Endothelial cell of umbilical vein (primary cell): ENCODE measurements at regions not wholly inside any gene's neighbourhood (a gene's known extent, or its start where the extent isn't known, plus 50 kb on each side); places are given as distances from the start of the nearest gene placed in this dataset.

Experiments
- EZH2 ChIP-seq: IDR thresholded peaks from 2 replicates; pipeline ENCODE4 v1.6.1; 2012; ENCODE audit warnings: borderline replicate concordance, low read depth, mild to moderate bottlenecking, moderate library complexity, low read length, inconsistent platforms; ENCODE audit not compliant: severe bottlenecking
- JUN ChIP-seq: IDR thresholded peaks from 2 replicates; pipeline ENCODE4 v1.6.1; 2011; ENCODE audit warnings: borderline replicate concordance, low read depth; ENCODE audit not compliant: insufficient read length, insufficient read depth

- TF ChIP-seq EZH2 (no peak), JUN (no peak)
Observed at GRCh38 chr6:92635553-92636153, 783.7 kb downstream of the EPHA7 start.
